ENCODE measurements at regions not wholly inside any gene's neighbourhood (a gene's known extent, or its start where the extent isn't known, plus 50 kb on each side); places are given as distances from the start of the nearest gene placed in this dataset.

- peaks cover 6% of the 10 kb centered on the region for H3K4me1 Mint-ChIP-seq
- Histone ChIP-seq H3K27me3 (no peaks in the 10 kb centered on the region), H2AFZ (replicated peaks) (no peak overlapping the region), H3K4me3 (no peak overlapping the region), H3K9ac (no peak overlapping the region), H3F3A (ENCODE audit: low read depth) (no peaks in the 10 kb centered on the region), H3K36me3 (no peaks in the 10 kb centered on the region), H4K20me1 (ENCODE audit: low read depth) (no peaks in the 10 kb centered on the region), H3K4me1 (peaks cover 5% of the 10 kb centered on the region), H3K9me3 (ENCODE audit: low read depth) (no peaks in the 10 kb centered on the region), H3K79me2 (ENCODE audit: low read depth) (no peaks in the 10 kb centered on the region), H3K4me2 (no peak overlapping the region), H3K27ac (no peak overlapping the region)
- no peak for DNase-seq (ENCODE audit: low spot score)
- H3K27ac Mint-ChIP-seq, result no peak overlapping the region
- peaks cover 3% of the 10 kb centered on the region for H3K27me3 Mint-ChIP-seq (ENCODE audit: insufficient read depth, low read depth)
- TF ChIP-seq EZH2phosphoT487 (IDR thresholded peaks at IDR 0.05), result no peak
- TF ChIP-seq CTCF (IDR thresholded peaks at IDR 0.05), result no peak
- TF ChIP-seq EZH2 (IDR thresholded peaks at IDR 0.05), result no peak
- no peak overlapping the region for H3K4me3 Mint-ChIP-seq
- peaks cover 2% of the 10 kb centered on the region for H3K9me3 Mint-ChIP-seq
- H3K36me3 Mint-ChIP-seq, result no peaks in the 10 kb centered on the region
These were observed 419.4 kb upstream of the USP24 start for GRCh38 chr1:55634516-55634915.

GRCh38 chr1:55632906-55633305 lies 417.7 kb upstream of the USP24 start:
- Histone ChIP-seq H3F3A (ENCODE audit: low read depth) (no peaks in the 10 kb centered on the region), H3K9me3 (ENCODE audit: low read depth) (no peaks in the 10 kb centered on the region), H3K4me2 (no peak overlapping the region), H4K20me1 (ENCODE audit: low read depth) (no peaks in the 10 kb centered on the region), H2AFZ (replicated peaks) (peak overlapping the region; percentile 30), H3K9ac (no peak overlapping the region), H3K27me3 (no peaks in the 10 kb centered on the region), H3K79me2 (ENCODE audit: low read depth) (no peaks in the 10 kb centered on the region), H3K4me3 (no peak overlapping the region), H3K4me1 (peaks cover 5% of the 10 kb centered on the region), H3K27ac (no peak overlapping the region), H3K36me3 (no peaks in the 10 kb centered on the region)
- Mint-ChIP-seq H3K27me3 (ENCODE audit: insufficient read depth, low read depth) (peaks cover 3% of the 10 kb centered on the region), H3K4me3 (no peak overlapping the region), H3K4me1 (peaks cover 6% of the 10 kb centered on the region), H3K9me3 (peaks cover 2% of the 10 kb centered on the region), H3K36me3 (no peaks in the 10 kb centered on the region), H3K27ac (no peak overlapping the region)
- peak; percentile 18 for DNase-seq (ENCODE audit: low spot score)
- TF ChIP-seq EZH2 (IDR thresholded peaks at IDR 0.05) (no peak), CTCF (IDR thresholded peaks at IDR 0.05) (no peak), EZH2phosphoT487 (IDR thresholded peaks at IDR 0.05) (no peak)

- Histone ChIP-seq H3K27me3 (no peaks in the 10 kb centered on the region), H3K79me2 (ENCODE audit: low read depth) (no peaks in the 10 kb centered on the region), H3F3A (ENCODE audit: low read depth) (no peaks in the 10 kb centered on the region), H3K4me1 (peaks cover 5% of the 10 kb centered on the region), H2AFZ (replicated peaks) (no peak overlapping the region), H4K20me1 (ENCODE audit: low read depth) (no peaks in the 10 kb centered on the region), H3K9me3 (ENCODE audit: low read depth) (no peaks in the 10 kb centered on the region), H3K4me3 (no peak overlapping the region), H3K36me3 (no peaks in the 10 kb centered on the region), H3K27ac (no peak overlapping the region), H3K9ac (no peak overlapping the region), H3K4me2 (no peak overlapping the region)
- H3K36me3 Mint-ChIP-seq, result no peaks in the 10 kb centered on the region
- peaks cover 2% of the 10 kb centered on the region for H3K27me3 Mint-ChIP-seq (ENCODE audit: insufficient read depth, low read depth)
- no peak overlapping the region for H3K27ac Mint-ChIP-seq
- H3K9me3 Mint-ChIP-seq, result peaks cover 2% of the 10 kb centered on the region
- peaks cover 11% of the 10 kb centered on the region for H3K4me1 Mint-ChIP-seq
- TF ChIP-seq CTCF (IDR thresholded peaks at IDR 0.05), result no peak
- no peak for TF ChIP-seq EZH2phosphoT487 (IDR thresholded peaks at IDR 0.05)
- no peak for TF ChIP-seq EZH2 (IDR thresholded peaks at IDR 0.05)
- H3K4me3 Mint-ChIP-seq, result no peak overlapping the region
- DNase-seq (ENCODE audit: low spot score), result no peak
These were observed 416.9 kb upstream of the USP24 start for GRCh38 chr1:55632058-55632457.

All from neural progenitor cell (in vitro differentiated cells).